Caco-2 (cell line): ENCODE measurements at regions not wholly inside any gene's neighbourhood (a gene's known extent, or its start where the extent isn't known, plus 50 kb on each side); places are given as distances from the start of the nearest gene placed in this dataset.

Experiments used
- BruUV-seq: library from RNA; stranded (reverse); fragments of 400-500 nt; replicated peaks from 2 replicates; lab custom pipeline; 2021; lab: Mats Ljungman, UMichigan
- CTCF ChIA-PET: fragments of 300-600 bp; sonication (Branson Sonifier 250); formaldehyde crosslinking; loops from one replicate; lab custom pipeline; 2022; ENCODE audit warnings: antibody characterized with exemption; lab: Charles Lee
- POLR2A ChIA-PET: fragments of 300-600 bp; sonication (Branson Sonifier 250); formaldehyde crosslinking; loops from one replicate; lab custom pipeline; 2022; ENCODE audit warnings: antibody characterized with exemption; lab: Charles Lee
- DNase-seq, 2 experiments: peaks; one replicate each; pipeline versions ENCODE4 v3.0.0 to v3.0.0-alpha.2; 2020 to 2022
- H3K27me3 ChIP-seq: replicated peaks from 2 replicates; pipeline ENCODE4 v1.6.0; 2011; ENCODE audit warnings: low read length; ENCODE audit not compliant: control insufficient read depth, insufficient read depth
- H3K36me3 ChIP-seq: 2 replicates; pipeline ENCODE4 v1.5.1; 2011; ENCODE audit warnings: low read length; ENCODE audit not compliant: control insufficient read depth, insufficient read depth
- H3K4me1 ChIP-seq: fragments of 250-450 bp; sonication (Bioruptor Pico); 2 replicates; pipeline ENCODE4 v1.5.1; 2020; ENCODE audit warnings: mild to moderate bottlenecking
- H3K4me3 ChIP-seq: 2 replicates; pipeline ENCODE4 v1.5.1; 2011; ENCODE audit warnings: low read depth, mild to moderate bottlenecking, control low read depth, low read length
- H3K9me3 ChIP-seq: fragments of 250-450 bp; sonication (Bioruptor Pico); 2 replicates; pipeline ENCODE4 v1.5.1; 2020; ENCODE audit warnings: mild to moderate bottlenecking, moderate library complexity
- H3K27ac Mint-ChIP-seq: one replicate; pipeline ENCODE4 v1.8.0; 2022; ENCODE audit warnings: mixed read lengths; ENCODE audit not compliant: unreplicated experiment
- H3K27me3 Mint-ChIP-seq: one replicate; pipeline ENCODE4 v1.8.0; 2022; ENCODE audit warnings: mixed read lengths; ENCODE audit not compliant: insufficient read depth, unreplicated experiment
- H3K36me3 Mint-ChIP-seq: one replicate; pipeline ENCODE4 v1.8.0; 2022; ENCODE audit warnings: mild to moderate bottlenecking, mixed read lengths; ENCODE audit not compliant: insufficient read depth, unreplicated experiment
- H3K4me1 Mint-ChIP-seq: one replicate; pipeline ENCODE4 v1.8.0; 2022; ENCODE audit warnings: low read depth, mixed read lengths; ENCODE audit not compliant: unreplicated experiment
- H3K4me3 Mint-ChIP-seq: one replicate; pipeline ENCODE4 v1.8.0; 2022; ENCODE audit warnings: mild to moderate bottlenecking, moderate library complexity, mixed read lengths; ENCODE audit not compliant: unreplicated experiment
- H3K9me3 Mint-ChIP-seq: one replicate; pipeline ENCODE4 v1.8.0; 2022; ENCODE audit warnings: mixed read lengths; ENCODE audit not compliant: unreplicated experiment
- intact Hi-C: fragments of 100-400 bp; cut with micrococcal nuclease; formaldehyde crosslinking; loops from one replicate; pipeline ENCODE4 v1.10.0; 2022; ENCODE audit not compliant: unreplicated experiment
- TF ChIP-seq, protein P1 (sequence below), 2 experiments: fragments of 200-600 bp in 1 of 2; IDR thresholded peaks; 1 replicate in 1 of 2; 2 replicates in 1 of 2; pipeline versions ENCODE4 v1.5.1 to v1.8.0; 2011 to 2022; ENCODE audit warnings: antibody characterized with exemption in 1 of 2, control low read depth in 1 of 2, inconsistent platforms in 1 of 2, low read depth in 1 of 2, low read length in 1 of 2, mild to moderate bottlenecking in 1 of 2, moderate library complexity in 1 of 2; ENCODE audit not compliant: insufficient read depth in 1 of 2, severe bottlenecking in 1 of 2, unreplicated experiment in 1 of 2

DNA sequence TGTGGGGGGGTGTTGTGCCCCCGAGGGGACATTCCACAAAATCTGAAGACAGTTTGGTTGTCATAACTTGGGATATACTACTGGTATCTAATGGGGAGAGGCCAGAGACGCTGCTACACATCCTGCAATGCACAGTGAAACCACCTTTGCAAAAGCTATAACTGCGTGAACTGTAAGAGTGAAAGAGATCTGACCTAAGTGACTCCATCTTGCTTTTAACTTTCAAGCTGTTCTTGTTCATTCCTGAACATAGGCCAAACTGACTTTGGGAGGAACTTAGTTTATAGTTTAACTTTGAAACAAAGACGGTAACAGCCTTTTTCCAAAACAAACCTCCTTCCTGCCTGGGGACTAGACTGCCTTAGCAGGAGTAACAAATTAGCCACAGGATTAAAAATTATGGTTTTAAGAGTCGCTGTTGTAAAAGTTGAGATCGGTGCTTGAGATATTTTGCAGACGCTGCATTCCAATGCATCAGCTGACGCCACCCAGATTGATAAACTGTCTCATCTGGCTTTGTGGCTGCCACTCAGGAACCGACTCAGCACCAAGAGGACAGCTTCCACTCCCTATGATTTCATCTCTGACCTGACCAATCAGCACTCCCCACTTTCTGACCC lies 70.9 kb downstream of the ATXN3L start:
- H3K36me3 Mint-ChIP-seq: no peaks in the 10 kb centered on the region
- TF ChIP-seq, protein P1, sequence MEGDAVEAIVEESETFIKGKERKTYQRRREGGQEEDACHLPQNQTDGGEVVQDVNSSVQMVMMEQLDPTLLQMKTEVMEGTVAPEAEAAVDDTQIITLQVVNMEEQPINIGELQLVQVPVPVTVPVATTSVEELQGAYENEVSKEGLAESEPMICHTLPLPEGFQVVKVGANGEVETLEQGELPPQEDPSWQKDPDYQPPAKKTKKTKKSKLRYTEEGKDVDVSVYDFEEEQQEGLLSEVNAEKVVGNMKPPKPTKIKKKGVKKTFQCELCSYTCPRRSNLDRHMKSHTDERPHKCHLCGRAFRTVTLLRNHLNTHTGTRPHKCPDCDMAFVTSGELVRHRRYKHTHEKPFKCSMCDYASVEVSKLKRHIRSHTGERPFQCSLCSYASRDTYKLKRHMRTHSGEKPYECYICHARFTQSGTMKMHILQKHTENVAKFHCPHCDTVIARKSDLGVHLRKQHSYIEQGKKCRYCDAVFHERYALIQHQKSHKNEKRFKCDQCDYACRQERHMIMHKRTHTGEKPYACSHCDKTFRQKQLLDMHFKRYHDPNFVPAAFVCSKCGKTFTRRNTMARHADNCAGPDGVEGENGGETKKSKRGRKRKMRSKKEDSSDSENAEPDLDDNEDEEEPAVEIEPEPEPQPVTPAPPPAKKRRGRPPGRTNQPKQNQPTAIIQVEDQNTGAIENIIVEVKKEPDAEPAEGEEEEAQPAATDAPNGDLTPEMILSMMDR (IDR thresholded peaks at IDR 0.05; ENCODE audit: insufficient read depth in 1 of 2, low read depth in 1 of 2, low read length in 1 of 2, severe bottlenecking in 1 of 2, unreplicated experiment in 1 of 2): no peak
- H3K9me3 Mint-ChIP-seq: no peaks in the 10 kb centered on the region
- no peak overlapping the region for H3K4me3 Mint-ChIP-seq
- DNase-seq: no peak
- no peaks in the 10 kb centered on the region for H3K4me1 Mint-ChIP-seq
- BruUV-seq: no TSS peak
- Histone ChIP-seq H3K9me3 (no peaks in the 10 kb centered on the region), H3K4me3 (no peak overlapping the region), H3K27me3 (no peaks in the 10 kb centered on the region), H3K4me1 (no peaks in the 10 kb centered on the region), H3K36me3 (no peaks in the 10 kb centered on the region)
- H3K27ac Mint-ChIP-seq: no peak overlapping the region
- intact Hi-C loops: no loop called here
- H3K27me3 Mint-ChIP-seq: no peaks in the 10 kb centered on the region
- ChIA-PET POLR2A (no interaction called here), CTCF (interaction anchor here (0.6 kb wide), 1 partner anchor 549 kb away, joined by 3 read pairs; no protein-coding TSS in a partner anchor)

DNA sequence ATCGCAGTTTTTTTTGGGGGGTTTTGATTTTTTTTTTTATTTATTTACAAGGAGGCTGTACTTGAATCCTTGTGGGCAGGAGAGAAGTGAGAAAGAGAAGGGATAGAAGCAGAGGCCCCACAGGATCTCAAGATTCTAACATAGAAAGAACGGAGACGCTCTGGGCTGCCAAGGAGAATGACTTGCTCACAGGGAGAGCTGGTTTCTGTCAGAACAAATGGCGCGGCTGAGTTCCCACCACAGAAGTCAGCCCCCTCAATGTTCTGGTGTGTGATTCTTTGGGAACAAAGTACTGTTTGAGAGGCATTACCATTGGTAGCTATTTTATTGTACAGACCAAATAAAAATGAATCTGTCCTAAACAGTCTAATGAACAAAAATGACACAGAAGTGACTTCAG lies 80.6 kb downstream of the ATXN3L start:
- Histone ChIP-seq H3K4me3 (no peak overlapping the region), H3K4me1 (no peaks in the 10 kb centered on the region), H3K36me3 (no peaks in the 10 kb centered on the region), H3K27me3 (no peaks in the 10 kb centered on the region), H3K9me3 (no peaks in the 10 kb centered on the region)
- Mint-ChIP-seq H3K36me3 (no peaks in the 10 kb centered on the region), H3K4me1 (no peaks in the 10 kb centered on the region), H3K27ac (no peak overlapping the region), H3K9me3 (no peaks in the 10 kb centered on the region), H3K4me3 (no peak overlapping the region), H3K27me3 (no peaks in the 10 kb centered on the region)
- intact Hi-C loops: no loop called here
- CTCF ChIA-PET: no interaction called here
- BruUV-seq: no TSS peak
- POLR2A ChIA-PET: no interaction called here
- no peak for DNase-seq
- TF ChIP-seq, protein P1 (IDR thresholded peaks at IDR 0.05; ENCODE audit: insufficient read depth in 1 of 2, low read depth in 1 of 2, low read length in 1 of 2, severe bottlenecking in 1 of 2, unreplicated experiment in 1 of 2): no peak

DNA sequence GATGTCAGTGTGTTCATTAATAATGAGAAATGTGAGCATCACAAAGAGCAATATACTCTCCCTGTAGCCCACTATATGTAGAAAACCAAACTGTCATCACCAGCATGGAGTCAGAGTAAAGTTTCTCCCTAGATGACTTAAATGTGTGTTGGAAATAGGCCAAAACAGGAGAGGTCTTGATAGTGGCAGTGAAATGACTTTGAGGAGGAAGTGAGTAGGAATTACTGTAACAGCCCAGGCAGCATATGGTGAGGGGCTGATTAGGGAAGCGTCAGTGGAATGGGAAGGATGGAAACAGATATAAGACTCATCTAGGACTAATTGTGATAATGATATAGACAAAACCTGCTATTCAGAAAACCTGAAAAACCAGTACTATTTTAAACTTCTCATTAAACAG lies 83.9 kb downstream of the ATXN3L start:
- no TSS peak for BruUV-seq
- H3K27me3 Mint-ChIP-seq: no peaks in the 10 kb centered on the region
- no peaks in the 10 kb centered on the region for H3K36me3 Mint-ChIP-seq
- H3K4me1 Mint-ChIP-seq: no peaks in the 10 kb centered on the region
- no peak overlapping the region for H3K27ac Mint-ChIP-seq
- TF ChIP-seq, protein P1 (IDR thresholded peaks at IDR 0.05; ENCODE audit: insufficient read depth in 1 of 2, low read depth in 1 of 2, low read length in 1 of 2, severe bottlenecking in 1 of 2, unreplicated experiment in 1 of 2): no peak
- ChIA-PET POLR2A (no interaction called here), CTCF (no interaction called here)
- intact Hi-C loops: no loop called here
- Histone ChIP-seq H3K27me3 (no peaks in the 10 kb centered on the region), H3K9me3 (no peaks in the 10 kb centered on the region), H3K36me3 (no peaks in the 10 kb centered on the region), H3K4me1 (no peaks in the 10 kb centered on the region), H3K4me3 (no peak overlapping the region)
- no peak overlapping the region for H3K4me3 Mint-ChIP-seq
- no peak for DNase-seq
- H3K9me3 Mint-ChIP-seq: no peaks in the 10 kb centered on the region
